GM23338 (cell line): ENCODE measurements at regions not wholly inside any gene's neighbourhood (a gene's known extent, or its start where the extent isn't known, plus 50 kb on each side); places are given as distances from the start of the nearest gene placed in this dataset.

Source experiments
- ATAC-seq: fragments of 200-7000 bp; cut with Tn5 transposase; 3 replicates; pipeline ENCODE4 v1.9.1; 2020
- DNase-seq: peaks from one replicate; pipeline ENCODE4 v3.0.0-alpha.2; 2015; ENCODE audit warnings: low spot score
- H2AFZ ChIP-seq: fragments of 200-600 bp; sonication (generic); 2 replicates; pipeline ENCODE4 v1.8.0; 2016; ENCODE audit warnings: antibody characterized with exemption, mild to moderate bottlenecking, moderate library complexity
- H3F3A ChIP-seq: fragments of 200-600 bp; sonication (generic); replicated peaks from 2 replicates; pipeline ENCODE4 v1.8.0; 2017; ENCODE audit warnings: antibody characterized with exemption, mixed run types, low read depth
- H3K27ac ChIP-seq: fragments of 200-600 bp; sonication (generic); 2 replicates; pipeline ENCODE4 v1.6.1; 2016; ENCODE audit warnings: low read depth
- H3K27me3 ChIP-seq: fragments of 200-600 bp; sonication (generic); 2 replicates; pipeline ENCODE4 v1.8.0; 2016; ENCODE audit warnings: mild to moderate bottlenecking, mixed run types, moderate library complexity; ENCODE audit not compliant: insufficient read depth
- H3K36me3 ChIP-seq: fragments of 200-600 bp; sonication (generic); 2 replicates; pipeline ENCODE4 v1.8.0; 2016; ENCODE audit warnings: mild to moderate bottlenecking; ENCODE audit not compliant: insufficient read depth
- H3K4me1 ChIP-seq: fragments of 200-600 bp; sonication (generic); 2 replicates; pipeline ENCODE4 v1.8.0; 2016; ENCODE audit warnings: mild to moderate bottlenecking, moderate library complexity; ENCODE audit not compliant: insufficient read depth
- H3K4me2 ChIP-seq: fragments of 200-600 bp; sonication (generic); 2 replicates; pipeline ENCODE4 v1.7.1; 2017; ENCODE audit warnings: mixed run types
- H3K4me3 ChIP-seq: fragments of 200-600 bp; sonication (generic); 2 replicates; pipeline ENCODE4 v1.6.1; 2016; ENCODE audit warnings: mixed run types
- H3K79me2 ChIP-seq: fragments of 200-600 bp; sonication (generic); replicated peaks from 2 replicates; pipeline ENCODE4 v1.8.0; 2017; ENCODE audit warnings: mild to moderate bottlenecking; ENCODE audit not compliant: insufficient read depth
- H3K9me2 ChIP-seq: fragments of 200-600 bp; sonication (generic); 2 replicates; pipeline ENCODE4 v1.8.0; 2017; ENCODE audit not compliant: insufficient read depth
- H4K20me1 ChIP-seq: fragments of 200-600 bp; sonication (generic); replicated peaks from 2 replicates; pipeline ENCODE4 v1.8.0; 2017; ENCODE audit warnings: mild to moderate bottlenecking; ENCODE audit not compliant: insufficient read depth
- H3K27ac Mint-ChIP-seq: 2 replicates; pipeline ENCODE4 v1.8.0; 2020; ENCODE audit warnings: inconsistent platforms, mild to moderate bottlenecking, moderate library complexity, mixed read lengths
- H3K27me3 Mint-ChIP-seq: 3 replicates; pipeline ENCODE4 v1.8.0; 2022; ENCODE audit warnings: low read depth, mild to moderate bottlenecking, moderate library complexity, mixed read lengths, inconsistent platforms; ENCODE audit not compliant: insufficient read depth, poor library complexity
- H3K36me3 Mint-ChIP-seq: 3 replicates; pipeline ENCODE4 v1.8.0; 2021; ENCODE audit warnings: low read depth, mild to moderate bottlenecking, inconsistent platforms, moderate library complexity, mixed read lengths
- H3K4me1 Mint-ChIP-seq: 3 replicates; pipeline ENCODE4 v1.8.0; 2020; ENCODE audit warnings: mild to moderate bottlenecking, inconsistent platforms, mixed read lengths
- H3K4me3 Mint-ChIP-seq: 3 replicates; pipeline ENCODE4 v1.8.0; 2021; ENCODE audit warnings: moderate library complexity, mild to moderate bottlenecking, inconsistent platforms, mixed read lengths
- H3K9me3 Mint-ChIP-seq: 3 replicates; pipeline ENCODE4 v1.8.0; 2020; ENCODE audit warnings: moderate library complexity, mild to moderate bottlenecking, inconsistent platforms, mixed read lengths
- CTCF ChIP-seq, 2 experiments: fragments of 200-600 bp in 1 of 2; sonication (generic) in 1 of 2; conservative IDR thresholded peaks; 2 replicates each; pipeline versions ENCODE4 v1.5.1 to v1.6.1; 2016 to 2017; ENCODE audit warnings: antibody characterized with exemption in 2 of 2, low read depth in 2 of 2, mild to moderate bottlenecking in 2 of 2, moderate library complexity in 1 of 2
- EZH2 ChIP-seq: fragments of 200-600 bp; sonication (generic); IDR thresholded peaks from one replicate; pipeline ENCODE4 v1.8.0; 2017; ENCODE audit warnings: antibody characterized with exemption, mild to moderate bottlenecking, low read depth; ENCODE audit not compliant: unreplicated experiment
- JUNB ChIP-seq: IDR thresholded peaks from one replicate; pipeline ENCODE4 v1.6.1; 2016; ENCODE audit warnings: antibody characterized with exemption; ENCODE audit not compliant: unreplicated experiment
- NANOG ChIP-seq: IDR thresholded peaks from 2 replicates; pipeline ENCODE4 v1.6.1; 2016; ENCODE audit warnings: antibody characterized with exemption, borderline replicate concordance
- REST ChIP-seq: IDR thresholded peaks from one replicate; pipeline ENCODE4 v1.6.1; 2018; ENCODE audit warnings: antibody characterized with exemption; ENCODE audit not compliant: unreplicated experiment
- ZNF114 ChIP-seq: fragments of 250-450 bp; sonication (Bioruptor Pico); IDR thresholded peaks from 2 replicates; pipeline ENCODE4 v1.5.0; 2020; ENCODE audit warnings: mild to moderate bottlenecking, moderate library complexity

DNA sequence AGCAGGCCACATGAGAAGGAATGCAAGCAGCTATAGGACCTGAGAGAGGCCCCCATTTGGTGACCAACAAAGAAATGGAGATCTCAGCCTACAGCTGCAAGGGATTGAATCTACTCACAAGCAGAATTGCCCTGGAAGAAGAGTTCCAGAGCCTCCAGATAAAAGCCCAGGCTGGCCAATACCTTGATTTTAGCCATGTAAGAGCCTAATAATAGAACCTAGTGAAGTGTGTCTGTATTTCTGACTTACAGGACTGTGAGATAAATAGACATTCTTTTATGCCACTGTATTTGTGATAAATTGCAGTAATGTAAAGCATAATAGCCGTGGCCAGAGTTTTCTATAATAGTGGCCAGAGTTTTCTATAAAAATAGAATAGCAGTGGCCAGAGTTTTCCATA is 254.6 kb downstream of the PYDC2 start:
- no peaks in the 10 kb centered on the region for H3K4me1 ChIP-seq
- H3K36me3 Mint-ChIP-seq, result peaks cover 8% of the 10 kb centered on the region; the same call in 2 of the 3 replicates
- no peak overlapping the region for H3K4me3 ChIP-seq

GRCh38 chr3:191721390-191721861 is 260.5 kb downstream of the PYDC2 start:
- Histone ChIP-seq H3K27me3 (no peaks in the 10 kb centered on the region), H3K27ac (no peak overlapping the region), H4K20me1 (no peaks in the 10 kb centered on the region), H3K79me2 (no peaks in the 10 kb centered on the region), H3K36me3 (no peaks in the 10 kb centered on the region), H3F3A (no peaks in the 10 kb centered on the region), H3K9me2 (0 out of 2 replicates have a peak, but pooled peaks cover 2% of the 10 kb centered on the region), H2AFZ (no peak overlapping the region), H3K4me2 (no peak overlapping the region), H3K4me1 (no peaks in the 10 kb centered on the region), H3K4me3 (no peak overlapping the region)
- no peaks in the 10 kb centered on the region for H3K9me3 Mint-ChIP-seq
- no peak overlapping the region for H3K4me3 Mint-ChIP-seq
- no peaks in the 10 kb centered on the region for H3K36me3 Mint-ChIP-seq
- no peak overlapping the region for H3K27ac Mint-ChIP-seq
- no peaks in the 10 kb centered on the region; the same call in 2 of the 3 replicates for H3K4me1 Mint-ChIP-seq
- no peaks in the 10 kb centered on the region for H3K27me3 Mint-ChIP-seq
- ATAC-seq, result no peak
- no peak for DNase-seq
- no peak for TF ChIP-seq EZH2
- TF ChIP-seq JUNB, result no peak
- no peak for TF ChIP-seq ZNF114 (CRISPR knock-in tag)
- no peak for TF ChIP-seq REST
- TF ChIP-seq CTCF (conservative IDR thresholded peaks at IDR 0.05; ENCODE audit: low read depth in 2 of 2), result no peak

More for the DNA sequence above, 254.6 kb downstream of the PYDC2 start:
- no peaks in the 10 kb centered on the region for H3K9me2 ChIP-seq
- H3K4me2 ChIP-seq, result no peak overlapping the region
- no peaks in the 10 kb centered on the region for H3K79me2 ChIP-seq
- Mint-ChIP-seq H3K9me3 (peaks cover 4% of the 10 kb centered on the region; the same call in 1 of the 3 replicates), H3K4me1 (no peaks in the 10 kb centered on the region), H3K27me3 (no peaks in the 10 kb centered on the region), H3K4me3 (no peak overlapping the region), H3K27ac (no peak overlapping the region)
- TF ChIP-seq NANOG (no peak), CTCF (conservative IDR thresholded peaks at IDR 0.05; ENCODE audit: low read depth in 2 of 2) (no peak), EZH2 (no peak)
- no peaks in the 10 kb centered on the region for H3F3A ChIP-seq
- no peaks in the 10 kb centered on the region for H3K36me3 ChIP-seq
- H3K27ac ChIP-seq, result no peak overlapping the region
- peak overlapping the region; percentile 53 for H2AFZ ChIP-seq
- DNase-seq, result no peak
- no peak for ATAC-seq
- H3K27me3 ChIP-seq, result no peaks in the 10 kb centered on the region
- H4K20me1 ChIP-seq, result no peaks in the 10 kb centered on the region
